Testis (tissue), 2 donors: ENCODE measurements at regions not wholly inside any gene's neighbourhood (a gene's known extent, or its start where the extent isn't known, plus 50 kb on each side); places are given as distances from the start of the nearest gene placed in this dataset.

ENCODE experiments used
- DNase-seq: peaks from one replicate; pipeline ENCODE4 v3.0.0-alpha.2; 2019
- H3K27ac ChIP-seq, 2 donors: fragments of 200-600 bp; sonication (generic); one replicate each; pipeline ENCODE4 v1.5.1; 2019
- H3K27me3 ChIP-seq: fragments of 200-600 bp; sonication (generic); one replicate; pipeline ENCODE4 v1.5.1; 2019
- H3K36me3 ChIP-seq: fragments of 200-600 bp; sonication (generic); one replicate; pipeline ENCODE4 v1.5.1; 2017; ENCODE audit warnings: low read depth; ENCODE audit errors: missing control alignments
- H3K4me1 ChIP-seq: fragments of 200-600 bp; sonication (generic); one replicate; pipeline ENCODE4 v1.5.1; 2019
- H3K4me3 ChIP-seq, 2 donors: fragments of 200-600 bp; sonication (generic); one replicate each; pipeline ENCODE4 v1.5.1; 2017 to 2019
- H3K9me3 ChIP-seq: fragments of 200-600 bp; sonication (generic); one replicate; pipeline ENCODE4 v1.5.1; 2017
- POLR2A ChIP-seq: fragments of 450-650 bp; IDR thresholded peaks from one replicate; pipeline ENCODE4 v1.6.1; 2017; ENCODE audit warnings: antibody characterized with exemption, mild to moderate bottlenecking, moderate library complexity
- WGBS, 2 donors: methylation state at CpG; one replicate each; pipeline ENCODE4 v1.1.5; 2018; 5-methylcytosine and 5-hydroxymethylcytosine counted together
- intact Hi-C: fragments of 100-400 bp; cut with DNase I; formaldehyde crosslinking; loops from one replicate; pipeline ENCODE4 v1.15.1; 2023; ENCODE audit warnings: low total_unique reads
- TF ChIP-seq, protein P1 (sequence below), 3 experiments: fragments of 450-650 bp in 2 of 3; fragments of 200-600 bp in 1 of 3; sonication (generic) in 1 of 3; IDR thresholded peaks; one replicate each; pipeline ENCODE4 v1.5.1; 2016 to 2019; ENCODE audit warnings: antibody characterized with exemption in 3 of 3, mild to moderate bottlenecking in 2 of 3, moderate library complexity in 1 of 3

DNA sequence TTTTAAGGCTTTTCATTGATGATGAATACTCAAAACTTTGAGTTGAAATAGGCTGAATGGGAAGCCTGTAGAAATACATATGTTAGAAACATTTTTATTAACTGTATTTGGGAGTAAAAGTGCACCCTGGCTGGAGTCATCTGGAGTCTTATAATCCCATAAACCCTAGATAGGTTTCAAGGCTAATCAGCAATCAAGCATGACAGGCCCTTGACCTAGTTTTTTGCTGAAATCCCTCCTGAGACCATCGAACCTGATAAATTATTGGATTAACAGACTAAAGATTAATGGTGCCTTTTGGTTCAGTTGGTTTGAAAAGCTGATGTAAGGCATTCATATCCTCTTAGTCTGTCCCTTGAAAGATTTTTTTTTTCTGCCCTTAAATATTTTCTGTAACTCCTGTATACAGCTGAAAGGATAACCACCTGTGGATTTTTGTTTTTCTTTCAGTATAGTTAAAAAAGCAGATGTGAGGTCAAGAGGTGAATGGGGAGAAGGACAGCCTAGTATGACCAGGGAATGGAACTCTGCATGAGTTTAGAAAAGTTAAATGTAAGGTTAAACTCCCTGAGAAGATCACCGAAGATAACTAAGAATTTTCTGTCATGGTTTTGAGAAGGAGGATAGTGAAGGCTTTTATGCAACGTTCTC lies 69.4 kb upstream of the STXBP5L start:
- no peak for DNase-seq
- Histone ChIP-seq H3K36me3 (no peaks in the 10 kb centered on the region), H3K4me3 (no peak overlapping the region), H3K27ac (no peak overlapping the region), H3K4me1 (no peaks in the 10 kb centered on the region), H3K9me3 (no peaks in the 10 kb centered on the region), H3K27me3 (no peaks in the 10 kb centered on the region)
- 53 to 57% methylated on average over 3 of the region's 3 CpGs for WGBS, 2 donors
- intact Hi-C loops = no loop called here
- TF ChIP-seq, protein P1, sequence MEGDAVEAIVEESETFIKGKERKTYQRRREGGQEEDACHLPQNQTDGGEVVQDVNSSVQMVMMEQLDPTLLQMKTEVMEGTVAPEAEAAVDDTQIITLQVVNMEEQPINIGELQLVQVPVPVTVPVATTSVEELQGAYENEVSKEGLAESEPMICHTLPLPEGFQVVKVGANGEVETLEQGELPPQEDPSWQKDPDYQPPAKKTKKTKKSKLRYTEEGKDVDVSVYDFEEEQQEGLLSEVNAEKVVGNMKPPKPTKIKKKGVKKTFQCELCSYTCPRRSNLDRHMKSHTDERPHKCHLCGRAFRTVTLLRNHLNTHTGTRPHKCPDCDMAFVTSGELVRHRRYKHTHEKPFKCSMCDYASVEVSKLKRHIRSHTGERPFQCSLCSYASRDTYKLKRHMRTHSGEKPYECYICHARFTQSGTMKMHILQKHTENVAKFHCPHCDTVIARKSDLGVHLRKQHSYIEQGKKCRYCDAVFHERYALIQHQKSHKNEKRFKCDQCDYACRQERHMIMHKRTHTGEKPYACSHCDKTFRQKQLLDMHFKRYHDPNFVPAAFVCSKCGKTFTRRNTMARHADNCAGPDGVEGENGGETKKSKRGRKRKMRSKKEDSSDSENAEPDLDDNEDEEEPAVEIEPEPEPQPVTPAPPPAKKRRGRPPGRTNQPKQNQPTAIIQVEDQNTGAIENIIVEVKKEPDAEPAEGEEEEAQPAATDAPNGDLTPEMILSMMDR (IDR thresholded peaks at IDR 0.05) = no peak
- no peak for TF ChIP-seq POLR2A

DNA sequence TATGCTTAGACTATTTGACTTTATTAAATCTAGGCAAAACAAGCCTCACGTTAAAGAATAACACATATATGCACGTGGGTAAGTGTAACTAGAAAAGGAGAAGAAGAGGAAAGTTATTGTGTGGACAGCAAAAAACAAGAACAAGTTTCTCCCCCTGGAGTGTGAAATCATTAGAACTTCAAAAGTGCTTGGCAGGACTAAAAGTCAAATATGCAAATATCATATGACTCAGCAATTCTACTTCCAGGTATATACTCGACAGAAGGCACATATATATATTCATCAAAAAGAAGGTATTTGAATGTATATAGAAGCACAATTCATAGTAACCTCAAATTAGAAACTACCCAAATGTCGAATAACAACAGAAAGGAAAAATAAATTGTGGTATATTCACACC lies 68.9 kb upstream of the STXBP5L start:
- Histone ChIP-seq H3K27ac (no peak overlapping the region), H3K36me3 (no peaks in the 10 kb centered on the region), H3K4me1 (no peaks in the 10 kb centered on the region), H3K9me3 (no peaks in the 10 kb centered on the region), H3K4me3 (no peak overlapping the region), H3K27me3 (no peaks in the 10 kb centered on the region)
- WGBS, 2 donors = 63 to 70% methylated on average over 4 of the region's 4 CpGs
- TF ChIP-seq, protein P1 (IDR thresholded peaks at IDR 0.05) = no peak
- no peak for TF ChIP-seq POLR2A
- intact Hi-C loops = no loop called here
- DNase-seq = no peak

DNA sequence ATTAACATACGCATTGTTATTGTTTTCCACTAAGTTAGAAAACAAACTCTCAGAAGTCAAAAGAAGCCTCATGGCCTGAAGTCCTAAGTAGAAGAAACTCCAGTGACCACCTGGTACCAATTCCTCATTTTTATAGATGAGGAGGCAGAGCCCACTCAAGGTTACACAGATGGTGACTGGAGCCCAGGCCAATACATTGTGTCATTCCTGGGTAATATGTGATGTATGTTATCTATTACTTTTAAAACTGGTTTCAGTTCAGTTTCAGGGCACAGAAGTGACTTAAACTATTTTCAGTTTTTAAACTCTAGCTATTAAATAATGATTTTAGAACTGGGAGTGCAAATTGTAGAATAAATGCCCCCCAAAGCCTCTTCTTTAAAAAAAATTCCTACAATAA lies 66.7 kb upstream of the STXBP5L start:
- Histone ChIP-seq H3K4me3 (no peak overlapping the region), H3K4me1 (no peaks in the 10 kb centered on the region), H3K27ac (no peak overlapping the region), H3K9me3 (no peaks in the 10 kb centered on the region), H3K27me3 (no peaks in the 10 kb centered on the region), H3K36me3 (no peaks in the 10 kb centered on the region)
- DNase-seq = no peak
- 93 to 95% methylated on average over 1 of the region's 1 CpG for WGBS, 2 donors
- no peak for TF ChIP-seq POLR2A
- TF ChIP-seq, protein P1 (IDR thresholded peaks at IDR 0.05) = no peak
- intact Hi-C loops = no loop called here

DNA sequence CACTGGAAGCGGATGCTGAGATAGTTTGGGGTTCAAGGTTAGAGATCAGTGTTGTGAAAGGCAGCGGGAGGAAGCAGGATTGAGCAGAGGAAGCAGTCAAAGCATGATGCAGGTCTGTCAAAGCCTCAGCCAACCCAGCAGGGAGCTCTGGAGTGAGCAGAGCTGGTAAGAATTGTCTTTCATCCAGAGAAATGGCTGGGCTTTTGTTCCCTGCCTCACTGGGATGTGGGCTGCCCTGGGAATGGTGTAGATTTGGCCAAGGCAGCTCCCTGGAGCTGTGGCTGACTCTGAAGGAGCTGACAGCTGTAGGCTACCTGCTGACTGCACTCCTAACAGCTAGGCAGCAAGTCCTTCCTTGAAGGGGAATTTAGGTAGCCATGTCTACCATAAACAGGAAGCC lies 61.9 kb upstream of the STXBP5L start:
- DNase-seq = no peak
- WGBS, 2 donors = 32 to 53% methylated on average over 2 of the region's 2 CpGs
- H3K27ac ChIP-seq = no peak overlapping the region
- H3K9me3 ChIP-seq = no peaks in the 10 kb centered on the region
- H3K27me3 ChIP-seq = no peaks in the 10 kb centered on the region
- H3K4me3 ChIP-seq = no peak overlapping the region
- H3K36me3 ChIP-seq = no peaks in the 10 kb centered on the region
- H3K4me1 ChIP-seq = no peaks in the 10 kb centered on the region
- intact Hi-C loops = no loop called here
- no peak for TF ChIP-seq POLR2A
- TF ChIP-seq, protein P1 (IDR thresholded peaks at IDR 0.05) = no peak

DNA sequence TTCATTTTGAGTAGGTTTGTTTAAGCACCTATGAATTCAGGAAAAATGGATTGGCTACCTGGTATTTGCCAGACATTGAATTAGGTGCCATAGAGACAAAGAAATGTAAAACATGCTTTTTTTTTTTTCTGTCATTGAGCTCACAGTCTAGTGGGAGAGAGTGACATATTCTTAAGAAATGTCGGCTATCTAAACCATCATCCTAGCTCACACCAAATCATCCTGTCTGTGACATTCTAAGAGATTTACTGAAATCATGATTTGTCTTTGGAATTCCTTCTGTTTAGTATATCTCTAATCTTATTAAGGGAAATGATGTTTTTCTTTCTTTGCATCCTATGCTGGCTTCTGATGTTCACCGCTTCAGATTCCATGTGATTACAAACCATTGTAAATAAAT lies 59.5 kb upstream of the STXBP5L start:
- intact Hi-C loops = no loop called here
- Histone ChIP-seq H3K27ac (no peak overlapping the region), H3K27me3 (no peaks in the 10 kb centered on the region), H3K4me1 (no peaks in the 10 kb centered on the region), H3K4me3 (no peak overlapping the region), H3K9me3 (no peaks in the 10 kb centered on the region), H3K36me3 (no peaks in the 10 kb centered on the region)
- TF ChIP-seq, protein P1 (IDR thresholded peaks at IDR 0.05) = no peak
- no peak for TF ChIP-seq POLR2A
- WGBS, 2 donors = 92 to 94% methylated on average over 2 of the region's 2 CpGs
- no peak for DNase-seq
